K562 (cell line): ENCODE measurements at regions not wholly inside any gene's neighbourhood (a gene's known extent, or its start where the extent isn't known, plus 50 kb on each side); places are given as distances from the start of the nearest gene placed in this dataset.
A peak's percentile ranks its signal among the peaks of the same experiment; 100 is the strongest.

Experiments used
- AFF1 ChIP-seq, 2 experiments: fragments of 450-650 bp; IDR thresholded peaks; 2 replicates each; pipeline ENCODE4 v1.6.1; 2018; ENCODE audit warnings: mild to moderate bottlenecking in 2 of 2, low read depth in 1 of 2; ENCODE audit not compliant: partially characterized antibody in 2 of 2
- CBX2 ChIP-seq: fragments of 200-600 bp; sonication (generic); IDR thresholded peaks from one replicate; pipeline ENCODE4 v1.6.1; 2012; ENCODE audit warnings: mild to moderate bottlenecking, low read length, inconsistent platforms; ENCODE audit not compliant: insufficient read depth, poor library complexity, severe bottlenecking
- EGR1 ChIP-seq: fragments of 450-650 bp; conservative IDR thresholded peaks from 2 replicates; pipeline ENCODE4 v1.6.1; 2017; ENCODE audit warnings: mild to moderate bottlenecking
- EP300 ChIP-seq: IDR thresholded peaks from 2 replicates; pipeline ENCODE4 v1.6.1; 2012; ENCODE audit warnings: low read length, improper control_type of control experiment
- ETV6 ChIP-seq, 3 experiments: fragments of 150-350 bp in 1 of 3; sonication (generic) in 1 of 3; formaldehyde crosslinking in 1 of 3; IDR thresholded peaks; 2 replicates each; pipeline versions ENCODE4 v1.6.1 to v1.8.0; 2014 to 2022; ENCODE audit warnings: borderline replicate concordance in 2 of 3, low read depth in 2 of 3, antibody characterized with exemption in 1 of 3, low read length in 1 of 3, mild to moderate bottlenecking in 1 of 3, missing genetic modification reagents in 1 of 3
- HNRNPL ChIP-seq: fragments of 200-400 bp; formaldehyde crosslinking; IDR thresholded peaks from 2 replicates; pipeline ENCODE4 v1.6.1; 2017; ENCODE audit warnings: low read depth, mild to moderate bottlenecking, low read length
- MEIS2 ChIP-seq: fragments of 450-650 bp; IDR thresholded peaks from 2 replicates; pipeline ENCODE4 v1.6.1; 2014; ENCODE audit warnings: mild to moderate bottlenecking; ENCODE audit not compliant: partially characterized antibody
- SMAD4 ChIP-seq: fragments of 250-450 bp; sonication (Bioruptor Pico); conservative IDR thresholded peaks from 2 replicates; pipeline ENCODE4 v1.8.0; 2021; ENCODE audit warnings: inconsistent platforms, mild to moderate bottlenecking, moderate library complexity
- THAP12 ChIP-seq: fragments of 250-450 bp; sonication (Bioruptor Pico); IDR thresholded peaks from 2 replicates; pipeline ENCODE4 v1.9.0; 2021; ENCODE audit warnings: mild to moderate bottlenecking, inconsistent platforms
- ZBED1 ChIP-seq: IDR thresholded peaks from 2 replicates; pipeline ENCODE4 v1.6.1; 2014
- ZNF197 ChIP-seq: fragments of 200-800 bp; sonication (Bioruptor generic); IDR thresholded peaks from 2 replicates; pipeline ENCODE4 v1.6.1; 2016; ENCODE audit warnings: low read depth, missing genetic modification characterization, missing compliant biosample characterization
- ZNF778 ChIP-seq: fragments of 450-650 bp; formaldehyde crosslinking; IDR thresholded peaks from 2 replicates; pipeline ENCODE4 v1.4.0; 2020; ENCODE audit warnings: mild to moderate bottlenecking, moderate library complexity
- TF ChIP-seq, protein P1 (sequence below): fragments of 450-650 bp; formaldehyde crosslinking; IDR thresholded peaks from 2 replicates; pipeline ENCODE4 v1.4.0; 2020; ENCODE audit warnings: mild to moderate bottlenecking
- TF ChIP-seq, protein P2 (sequence below): fragments of 250-450 bp; sonication (Bioruptor Pico); IDR thresholded peaks from 2 replicates; pipeline ENCODE4 v1.5.1; 2021; ENCODE audit warnings: mild to moderate bottlenecking

- no peak for TF ChIP-seq THAP12
- no peak for TF ChIP-seq CBX2
- TF ChIP-seq, protein P1, sequence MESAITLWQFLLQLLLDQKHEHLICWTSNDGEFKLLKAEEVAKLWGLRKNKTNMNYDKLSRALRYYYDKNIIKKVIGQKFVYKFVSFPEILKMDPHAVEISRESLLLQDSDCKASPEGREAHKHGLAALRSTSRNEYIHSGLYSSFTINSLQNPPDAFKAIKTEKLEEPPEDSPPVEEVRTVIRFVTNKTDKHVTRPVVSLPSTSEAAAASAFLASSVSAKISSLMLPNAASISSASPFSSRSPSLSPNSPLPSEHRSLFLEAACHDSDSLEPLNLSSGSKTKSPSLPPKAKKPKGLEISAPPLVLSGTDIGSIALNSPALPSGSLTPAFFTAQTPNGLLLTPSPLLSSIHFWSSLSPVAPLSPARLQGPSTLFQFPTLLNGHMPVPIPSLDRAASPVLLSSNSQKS (CRISPR knock-in tag), result no peak
- TF ChIP-seq SMAD4 (CRISPR knock-in tag), result no peak; the same call in 1 of the 2 replicates
- no peak for TF ChIP-seq ZBED1
- no peak; the same call in 1 of the 2 replicates for TF ChIP-seq ZNF197 (CRISPR knock-in tag)
- TF ChIP-seq HNRNPL, result no peak
- TF ChIP-seq EP300, result peak; percentile 90
- peak; percentile 90 for TF ChIP-seq MEIS2
- no peak for TF ChIP-seq ZNF778 (CRISPR knock-in tag)
- TF ChIP-seq ETV6 (IDR thresholded peaks at IDR 0.05; ENCODE audit: borderline replicate concordance in 1 of 2, low read depth in 2 of 2, low read length in 1 of 2), result peak in 1 of 2 experiments; percentile 71; a peak in 1 of 4 replicates
- TF ChIP-seq ETV6 (CRISPR knock-in tag; IDR thresholded peaks at IDR 0.05; ENCODE audit: borderline replicate concordance), result no peak
- TF ChIP-seq AFF1 (IDR thresholded peaks at IDR 0.05; ENCODE audit: low read depth in 1 of 2, partially characterized antibody in 2 of 2), result no peak
- TF ChIP-seq EGR1, result peak; percentile 49
- TF ChIP-seq, protein P2, sequence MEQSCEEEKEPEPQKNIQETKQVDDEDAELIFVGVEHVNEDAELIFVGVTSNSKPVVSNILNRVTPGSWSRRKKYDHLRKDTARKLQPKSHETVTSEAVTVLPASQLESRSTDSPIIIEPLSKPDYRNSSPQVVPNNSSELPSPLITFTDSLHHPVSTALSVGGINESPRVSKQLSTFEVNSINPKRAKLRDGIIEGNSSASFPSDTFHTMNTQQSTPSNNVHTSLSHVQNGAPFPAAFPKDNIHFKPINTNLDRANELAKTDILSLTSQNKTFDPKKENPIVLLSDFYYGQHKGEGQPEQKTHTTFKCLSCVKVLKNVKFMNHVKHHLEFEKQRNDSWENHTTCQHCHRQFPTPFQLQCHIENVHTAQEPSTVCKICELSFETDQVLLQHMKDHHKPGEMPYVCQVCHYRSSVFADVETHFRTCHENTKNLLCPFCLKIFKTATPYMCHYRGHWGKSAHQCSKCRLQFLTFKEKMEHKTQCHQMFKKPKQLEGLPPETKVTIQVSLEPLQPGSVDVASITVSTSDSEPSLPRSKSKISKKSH, result no peak
These were observed 68.2 kb upstream of the EED start (continued) for GRCh38 chr11:86176165-86176884.
